H9 (cell line): ENCODE measurements at regions not wholly inside any gene's neighbourhood (a gene's known extent, or its start where the extent isn't known, plus 50 kb on each side); places are given as distances from the start of the nearest gene placed in this dataset.

Experiments used
- DNase-seq: peaks from one replicate; pipeline ENCODE4 v3.0.0-alpha.2; 2017
- H2AFZ ChIP-seq: one replicate; pipeline ENCODE4 v1.6.1; 2013; ENCODE audit warnings: mild to moderate bottlenecking, low read length, control low read depth, moderate library complexity
- H2AK5ac ChIP-seq: 2 replicates; pipeline ENCODE4 v1.6.1; 2013; ENCODE audit warnings: low read length, control low read depth, mixed read lengths; ENCODE audit not compliant: insufficient read length
- H2BK120ac ChIP-seq: one replicate; pipeline ENCODE4 v1.6.1; 2013; ENCODE audit warnings: low read depth, mild to moderate bottlenecking, low read length, control low read depth, inconsistent platforms; ENCODE audit not compliant: poor library complexity, severe bottlenecking
- H2BK12ac ChIP-seq: 2 replicates; pipeline ENCODE4 v1.6.1; 2013; ENCODE audit warnings: low read length, control low read depth, mixed read lengths, low read depth; ENCODE audit not compliant: insufficient read length
- H2BK15ac ChIP-seq: 2 replicates; pipeline ENCODE4 v1.6.1; 2013; ENCODE audit warnings: low read depth, low read length, control low read depth
- H2BK20ac ChIP-seq: one replicate; pipeline ENCODE4 v1.6.1; 2013; ENCODE audit warnings: low read depth, mild to moderate bottlenecking, low read length, control low read depth, inconsistent platforms; ENCODE audit not compliant: poor library complexity, severe bottlenecking
- H2BK5ac ChIP-seq: 2 replicates; pipeline ENCODE4 v1.6.1; 2013; ENCODE audit warnings: low read length, control low read depth, mixed read lengths; ENCODE audit not compliant: insufficient read length
- H3K14ac ChIP-seq: 2 replicates; pipeline ENCODE4 v1.6.1; 2013; ENCODE audit warnings: low read length, control low read depth; ENCODE audit not compliant: insufficient read depth
- H3K18ac ChIP-seq: 2 replicates; pipeline ENCODE4 v1.6.1; 2013; ENCODE audit warnings: low read depth, mild to moderate bottlenecking, mixed read lengths, low read length, control low read depth; ENCODE audit not compliant: insufficient read length
- H3K23ac ChIP-seq: 2 replicates; pipeline ENCODE4 v1.6.1; 2013; ENCODE audit warnings: low read length, control low read depth, mixed read lengths, low read depth; ENCODE audit not compliant: insufficient read length
- H3K23me2 ChIP-seq: 2 replicates; pipeline ENCODE4 v1.6.1; 2013; ENCODE audit warnings: low read depth, mild to moderate bottlenecking, mixed read lengths, low read length, control low read depth; ENCODE audit not compliant: insufficient read length, poor library complexity, severe bottlenecking
- H3K27ac ChIP-seq: 2 replicates; pipeline ENCODE4 v1.5.1; 2013; ENCODE audit warnings: low read length, control low read depth, mixed read lengths, low read depth; ENCODE audit not compliant: insufficient read length
- H3K27me3 ChIP-seq: 2 replicates; pipeline ENCODE4 v1.6.1; 2013; ENCODE audit warnings: low read length, control low read depth, inconsistent platforms; ENCODE audit not compliant: insufficient read depth
- H3K4ac ChIP-seq: 2 replicates; pipeline ENCODE4 v1.6.1; 2013; ENCODE audit warnings: low read depth, mild to moderate bottlenecking, control low read depth, inconsistent platforms, low read length, moderate library complexity
- H3K4me1 ChIP-seq: 2 replicates; pipeline ENCODE4 v1.6.1; 2013; ENCODE audit warnings: low read length, control low read depth, inconsistent platforms; ENCODE audit not compliant: insufficient read depth
- H3K4me2 ChIP-seq: 2 replicates; pipeline ENCODE4 v1.6.1; 2013; ENCODE audit warnings: low read length, control low read depth, mixed read lengths; ENCODE audit not compliant: insufficient read length, insufficient read depth
- H3K56ac ChIP-seq: 2 replicates; pipeline ENCODE4 v1.6.1; 2013; ENCODE audit warnings: low read depth, mild to moderate bottlenecking, mixed read lengths, low read length, control low read depth; ENCODE audit not compliant: insufficient read length
- H3K79me1 ChIP-seq: 2 replicates; pipeline ENCODE4 v1.6.1; 2013; ENCODE audit warnings: low read depth, mild to moderate bottlenecking, moderate library complexity, low read length, control low read depth, inconsistent platforms; ENCODE audit not compliant: insufficient read depth, poor library complexity, severe bottlenecking
- H3K79me2 ChIP-seq: 2 replicates; pipeline ENCODE4 v1.6.1; 2013; ENCODE audit warnings: low read length, control low read depth, inconsistent platforms; ENCODE audit not compliant: insufficient read depth
- H3K9ac ChIP-seq: 2 replicates; pipeline ENCODE4 v1.6.1; 2013; ENCODE audit warnings: low read length, control low read depth, mixed read lengths; ENCODE audit not compliant: insufficient read length; ENCODE audit errors: extremely low read depth
- H3K9me3 ChIP-seq: one replicate; pipeline ENCODE4 v1.6.1; 2013; ENCODE audit warnings: low read depth, low read length, inconsistent platforms; ENCODE audit not compliant: control insufficient read depth
- H3T11ph ChIP-seq: one replicate; pipeline ENCODE4 v1.6.1; 2013; ENCODE audit warnings: mild to moderate bottlenecking, low read length, control low read depth, inconsistent platforms
- H4K20me1 ChIP-seq: one replicate; pipeline ENCODE4 v1.6.1; 2013; ENCODE audit not compliant: control insufficient read depth, insufficient read length, insufficient read depth
- H4K5ac ChIP-seq: 2 replicates; pipeline ENCODE4 v1.6.1; 2013; ENCODE audit warnings: low read depth, mild to moderate bottlenecking, mixed read lengths, low read length, control low read depth; ENCODE audit not compliant: insufficient read length
- H4K8ac ChIP-seq: replicated peaks from 2 replicates; pipeline ENCODE4 v1.6.1; 2013; ENCODE audit warnings: low read length, control low read depth, mixed read lengths, low read depth; ENCODE audit not compliant: insufficient read length
- H4K91ac ChIP-seq: 2 replicates; pipeline ENCODE4 v1.6.1; 2013; ENCODE audit warnings: low read depth, mild to moderate bottlenecking, moderate library complexity, mixed read lengths, low read length, control low read depth; ENCODE audit not compliant: insufficient read length
- H3K27ac Mint-ChIP-seq, 3 experiments: 2 replicates in 2 of 3; 3 replicates in 1 of 3; pipeline ENCODE4 v1.8.0; 2020 to 2021; ENCODE audit warnings: mixed read lengths in 3 of 3, mild to moderate bottlenecking in 1 of 3, moderate library complexity in 1 of 3
- H3K27me3 Mint-ChIP-seq: 2 replicates; pipeline ENCODE4 v1.8.0; 2021; ENCODE audit warnings: low read depth, mild to moderate bottlenecking, moderate library complexity, mixed read lengths
- H3K36me3 Mint-ChIP-seq, 3 experiments: 2 replicates in 2 of 3; 3 replicates in 1 of 3; pipeline ENCODE4 v1.8.0; 2020 to 2021; ENCODE audit warnings: low read depth in 3 of 3, mixed read lengths in 3 of 3; ENCODE audit not compliant: insufficient read depth in 1 of 3
- H3K4me1 Mint-ChIP-seq, 2 experiments: 2 replicates each; pipeline ENCODE4 v1.8.0; 2020; ENCODE audit warnings: mixed read lengths in 2 of 2
- H3K4me3 Mint-ChIP-seq, 2 experiments: 2 replicates in 1 of 2; 3 replicates in 1 of 2; pipeline ENCODE4 v1.8.0; 2020 to 2021; ENCODE audit warnings: mild to moderate bottlenecking in 2 of 2, mixed read lengths in 2 of 2, moderate library complexity in 1 of 2
- H3K9me3 Mint-ChIP-seq, 2 experiments: 2 replicates in 1 of 2; 3 replicates in 1 of 2; pipeline ENCODE4 v1.8.0; 2020; ENCODE audit warnings: mild to moderate bottlenecking in 2 of 2, mixed read lengths in 2 of 2, moderate library complexity in 1 of 2
- WGBS: extraction: QIAGEN DNeasy Blood & Tissue Kit; methylation state at CpG from one replicate; pipeline ENCODE4 v1.1.7; 2013; ENCODE audit warnings: missing lambda C conversion rate, low lambda C conversion rate, mixed read lengths; ENCODE audit not compliant: insufficient read length; ENCODE audit errors: extremely low coverage; 5-methylcytosine and 5-hydroxymethylcytosine counted together
- TF ChIP-seq, protein P1 (sequence below): fragments of 200-600 bp; sonication (generic); conservative IDR thresholded peaks from 3 replicates; pipeline ENCODE4 v1.8.0; 2021; ENCODE audit warnings: antibody characterized with exemption, mild to moderate bottlenecking

DNA sequence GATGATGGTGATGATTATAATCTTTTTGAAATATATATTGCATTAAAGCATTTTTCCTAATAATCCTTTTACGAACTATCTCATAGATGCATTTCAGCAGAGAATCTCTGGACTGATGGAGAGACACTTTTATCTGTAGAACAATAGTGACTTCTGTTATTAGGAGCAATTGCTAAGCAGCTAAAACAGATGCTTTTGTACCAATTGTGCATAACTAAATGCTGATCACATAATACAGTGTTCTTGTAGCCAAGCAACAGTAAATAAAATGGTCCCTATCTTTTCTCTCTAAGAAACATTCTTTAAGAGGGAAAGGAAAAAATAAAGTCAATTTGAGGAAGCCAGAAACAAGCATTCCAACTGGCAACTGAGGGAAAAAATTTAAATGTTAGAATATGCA is 405.8 kb upstream of the GOLIM4 start:
- H3K27me3 Mint-ChIP-seq: no peaks in the 10 kb centered on the region
- no peak overlapping the region for H2BK15ac ChIP-seq
- H4K91ac ChIP-seq: no peak overlapping the region
- no peak overlapping the region for H4K8ac ChIP-seq
- no peak overlapping the region for H3K4ac ChIP-seq
- H3K4me3 Mint-ChIP-seq: no peak overlapping the region
- no peak overlapping the region for H3K4me2 ChIP-seq
- no peaks in the 10 kb centered on the region for H3K79me1 ChIP-seq
- no peak overlapping the region for H2BK5ac ChIP-seq
- H3K4me1 ChIP-seq: no peaks in the 10 kb centered on the region
- no peak overlapping the region for H2BK120ac ChIP-seq
- no peak overlapping the region for H3T11ph ChIP-seq
- H2BK20ac ChIP-seq: no peak overlapping the region
- H3K23ac ChIP-seq: no peak overlapping the region
- no peak for DNase-seq
- H3K56ac ChIP-seq: no peak overlapping the region
- no peaks in the 10 kb centered on the region for H4K20me1 ChIP-seq
- H4K5ac ChIP-seq: no peak overlapping the region
- no peak overlapping the region for H2BK12ac ChIP-seq
- peaks cover 0 to 6% (median 0%) of the 10 kb centered on the region in 3 experiments; a peak in 1 of 7 replicates for H3K36me3 Mint-ChIP-seq
- H3K18ac ChIP-seq: no peak overlapping the region
- no peak overlapping the region for H3K27ac Mint-ChIP-seq
- H3K4me1 Mint-ChIP-seq: peaks cover 0 to 8% of the 10 kb centered on the region in 2 experiments; a peak in 1 of 4 replicates
- H3K27me3 ChIP-seq: no peaks in the 10 kb centered on the region
- no peak overlapping the region for H3K27ac ChIP-seq
- no peak overlapping the region for H2AK5ac ChIP-seq
- TF ChIP-seq, protein P1, sequence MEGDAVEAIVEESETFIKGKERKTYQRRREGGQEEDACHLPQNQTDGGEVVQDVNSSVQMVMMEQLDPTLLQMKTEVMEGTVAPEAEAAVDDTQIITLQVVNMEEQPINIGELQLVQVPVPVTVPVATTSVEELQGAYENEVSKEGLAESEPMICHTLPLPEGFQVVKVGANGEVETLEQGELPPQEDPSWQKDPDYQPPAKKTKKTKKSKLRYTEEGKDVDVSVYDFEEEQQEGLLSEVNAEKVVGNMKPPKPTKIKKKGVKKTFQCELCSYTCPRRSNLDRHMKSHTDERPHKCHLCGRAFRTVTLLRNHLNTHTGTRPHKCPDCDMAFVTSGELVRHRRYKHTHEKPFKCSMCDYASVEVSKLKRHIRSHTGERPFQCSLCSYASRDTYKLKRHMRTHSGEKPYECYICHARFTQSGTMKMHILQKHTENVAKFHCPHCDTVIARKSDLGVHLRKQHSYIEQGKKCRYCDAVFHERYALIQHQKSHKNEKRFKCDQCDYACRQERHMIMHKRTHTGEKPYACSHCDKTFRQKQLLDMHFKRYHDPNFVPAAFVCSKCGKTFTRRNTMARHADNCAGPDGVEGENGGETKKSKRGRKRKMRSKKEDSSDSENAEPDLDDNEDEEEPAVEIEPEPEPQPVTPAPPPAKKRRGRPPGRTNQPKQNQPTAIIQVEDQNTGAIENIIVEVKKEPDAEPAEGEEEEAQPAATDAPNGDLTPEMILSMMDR: no peak
- no CpG with 5 or more reads among the region's 1 CpG for WGBS
- no peaks in the 10 kb centered on the region for H3K9me3 Mint-ChIP-seq
- no peaks in the 10 kb centered on the region for H3K79me2 ChIP-seq
- H3K9ac ChIP-seq: no peak overlapping the region
- H3K9me3 ChIP-seq: no peaks in the 10 kb centered on the region
- no peak overlapping the region for H3K14ac ChIP-seq
- H3K23me2 ChIP-seq: no peaks in the 10 kb centered on the region
- no peak overlapping the region for H2AFZ ChIP-seq
